PC-9 (cell line): ENCODE measurements at regions not wholly inside any gene's neighbourhood (a gene's known extent, or its start where the extent isn't known, plus 50 kb on each side); places are given as distances from the start of the nearest gene placed in this dataset.

Experiments used
- EZH2 ChIP-seq: fragments of 200-600 bp; sonication (generic); IDR thresholded peaks from 2 replicates; pipeline ENCODE4 v1.8.0; 2017; ENCODE audit warnings: antibody characterized with exemption, low read depth
- TF ChIP-seq, protein P1 (sequence below): fragments of 200-600 bp; sonication (generic); conservative IDR thresholded peaks from 2 replicates; pipeline ENCODE4 v1.6.1; 2017; ENCODE audit warnings: mixed run types, antibody characterized with exemption, mild to moderate bottlenecking, moderate library complexity

DNA sequence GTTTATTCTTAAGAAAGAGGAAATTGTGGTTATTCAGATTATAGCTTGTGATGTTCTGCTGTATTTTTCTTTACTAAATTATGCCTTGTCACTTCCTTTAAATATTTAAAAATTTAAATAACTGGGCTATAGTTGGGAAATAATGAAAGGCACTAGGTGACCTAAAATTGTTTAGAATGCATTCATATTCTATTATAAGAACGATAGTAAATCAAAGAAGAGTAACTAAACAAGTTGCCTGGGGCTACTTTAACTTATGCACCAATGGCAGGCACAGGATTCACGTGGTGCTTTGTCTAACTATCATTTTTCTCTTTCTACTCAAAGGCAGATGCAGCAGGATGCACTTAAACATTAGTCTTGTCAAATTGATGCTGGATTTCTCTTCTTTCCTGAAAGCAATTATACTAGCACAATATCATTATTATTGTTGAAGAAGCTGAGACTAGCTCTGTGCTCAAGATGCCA lies 190.7 kb upstream of the PPFIA2 start:
- TF ChIP-seq, protein P1, sequence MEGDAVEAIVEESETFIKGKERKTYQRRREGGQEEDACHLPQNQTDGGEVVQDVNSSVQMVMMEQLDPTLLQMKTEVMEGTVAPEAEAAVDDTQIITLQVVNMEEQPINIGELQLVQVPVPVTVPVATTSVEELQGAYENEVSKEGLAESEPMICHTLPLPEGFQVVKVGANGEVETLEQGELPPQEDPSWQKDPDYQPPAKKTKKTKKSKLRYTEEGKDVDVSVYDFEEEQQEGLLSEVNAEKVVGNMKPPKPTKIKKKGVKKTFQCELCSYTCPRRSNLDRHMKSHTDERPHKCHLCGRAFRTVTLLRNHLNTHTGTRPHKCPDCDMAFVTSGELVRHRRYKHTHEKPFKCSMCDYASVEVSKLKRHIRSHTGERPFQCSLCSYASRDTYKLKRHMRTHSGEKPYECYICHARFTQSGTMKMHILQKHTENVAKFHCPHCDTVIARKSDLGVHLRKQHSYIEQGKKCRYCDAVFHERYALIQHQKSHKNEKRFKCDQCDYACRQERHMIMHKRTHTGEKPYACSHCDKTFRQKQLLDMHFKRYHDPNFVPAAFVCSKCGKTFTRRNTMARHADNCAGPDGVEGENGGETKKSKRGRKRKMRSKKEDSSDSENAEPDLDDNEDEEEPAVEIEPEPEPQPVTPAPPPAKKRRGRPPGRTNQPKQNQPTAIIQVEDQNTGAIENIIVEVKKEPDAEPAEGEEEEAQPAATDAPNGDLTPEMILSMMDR = no peak
- no peak for TF ChIP-seq EZH2
